CD4-positive, alpha-beta T cell treated with Interferon alpha-2 for 1 hour (primary cell): ENCODE measurements at regions not wholly inside any gene's neighbourhood (a gene's known extent, or its start where the extent isn't known, plus 50 kb on each side); places are given as distances from the start of the nearest gene placed in this dataset.

Experiments used
- DNase-seq, 2 donors: peaks; one replicate each; pipeline ENCODE4 v3.0.0-alpha.2; 2020 to 2022

DNA sequence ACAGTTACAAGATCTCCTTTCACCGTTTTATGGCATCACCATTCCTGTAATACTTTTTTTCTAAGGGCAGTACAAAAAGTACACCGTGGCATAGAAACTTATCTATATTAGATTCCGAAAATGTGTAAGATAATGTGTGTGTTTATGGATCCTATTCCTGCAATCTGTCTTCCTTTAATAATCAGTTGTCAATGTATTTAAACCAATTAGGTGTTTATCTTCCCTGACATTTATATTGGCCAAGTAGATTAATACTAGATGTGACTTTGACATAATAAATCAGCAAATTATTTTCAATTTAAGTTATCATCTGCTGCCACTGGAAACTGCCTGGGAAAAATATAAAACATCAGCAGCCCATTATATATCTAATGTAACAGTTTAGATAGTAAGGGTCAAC lies 770.3 kb upstream of the ADGRL2 start:
- no peak for DNase-seq

DNA sequence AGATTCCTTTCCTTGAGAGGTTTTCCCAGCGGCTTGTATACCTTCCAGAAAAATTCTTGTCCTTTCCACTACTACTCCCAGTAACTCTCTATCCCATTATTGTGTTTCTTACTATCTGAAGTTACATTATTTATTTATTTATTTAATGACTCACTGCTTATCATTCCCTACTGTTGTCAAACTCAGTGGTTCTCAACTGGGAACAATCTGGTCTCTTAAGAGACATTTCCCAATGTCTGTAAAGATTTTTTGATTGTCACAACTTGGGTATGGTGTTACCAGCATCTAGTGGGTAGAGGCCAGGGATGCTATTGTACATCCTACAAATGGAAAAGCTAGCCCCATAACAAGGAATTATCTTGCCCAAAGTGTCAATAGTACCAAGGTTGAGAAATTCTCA lies 771.5 kb upstream of the ADGRL2 start:
- DNase-seq = no peak

DNA sequence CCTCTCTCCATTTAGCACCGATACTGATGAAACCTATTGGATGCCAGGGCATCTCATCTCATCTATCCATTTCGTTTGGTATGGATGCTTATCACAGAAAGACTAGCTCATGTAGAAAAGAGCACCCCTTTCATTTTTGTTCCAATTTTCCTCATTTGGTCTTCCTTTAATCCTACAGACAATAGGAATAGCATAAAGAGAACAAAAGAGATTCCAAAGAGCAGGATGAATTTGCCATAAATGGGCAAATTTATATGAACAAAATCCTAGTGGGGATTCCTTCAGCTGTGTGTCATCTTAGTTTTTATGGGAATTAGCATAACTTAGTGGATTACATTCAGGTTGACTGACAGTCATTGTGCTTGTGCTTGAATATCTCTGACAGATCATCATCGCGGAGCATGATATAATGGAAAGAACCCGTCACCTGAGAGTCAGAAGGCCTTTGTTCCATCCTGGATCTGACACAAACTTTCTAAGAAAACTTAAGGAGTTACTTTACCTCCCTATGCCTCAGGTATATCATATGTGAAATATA lies 777.5 kb upstream of the ADGRL2 start:
- no peak for DNase-seq

DNA sequence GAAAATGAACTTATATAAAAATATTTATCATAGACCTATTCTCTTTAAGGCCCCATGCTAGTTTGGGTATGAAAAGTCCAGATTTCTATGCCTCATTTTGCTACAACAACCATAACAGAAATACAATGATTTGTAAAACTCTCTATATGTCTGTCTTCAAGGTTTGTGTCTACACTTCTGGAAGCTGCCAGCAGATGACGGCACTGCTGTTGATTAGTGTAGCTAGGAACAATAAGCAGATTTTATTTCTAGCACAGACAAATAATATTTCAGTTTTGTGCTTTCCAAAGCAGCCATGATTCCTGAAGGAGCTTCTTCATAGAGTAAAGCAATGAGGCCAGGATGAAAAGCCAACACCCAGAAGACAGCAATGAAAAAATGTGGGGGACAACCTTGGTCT lies 779.6 kb upstream of the ADGRL2 start:
- no peak for DNase-seq

DNA sequence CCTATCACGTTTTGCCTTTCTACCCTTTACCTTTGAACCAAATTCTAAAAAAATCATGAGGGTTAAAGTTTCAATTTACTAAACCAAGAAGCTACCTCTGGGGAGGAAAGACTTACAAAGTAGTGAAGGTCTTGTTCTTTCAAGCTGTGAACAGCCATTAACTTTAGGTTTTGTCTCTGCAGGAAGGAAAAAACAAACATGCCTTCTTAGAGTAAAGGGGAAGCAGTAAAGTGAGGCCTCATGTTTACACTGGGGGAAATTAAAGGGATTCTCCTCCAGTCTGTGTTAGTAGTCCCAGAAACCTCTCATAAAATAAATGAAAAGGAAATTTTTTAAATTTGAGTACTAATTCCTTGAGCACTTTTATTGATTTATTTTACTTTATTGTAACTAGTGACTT lies 780.2 kb upstream of the ADGRL2 start:
- DNase-seq = no peak

GRCh38 chr1:81010126-81010525 lies 790.6 kb upstream of the ADGRL2 start:
- no peak for DNase-seq

DNA sequence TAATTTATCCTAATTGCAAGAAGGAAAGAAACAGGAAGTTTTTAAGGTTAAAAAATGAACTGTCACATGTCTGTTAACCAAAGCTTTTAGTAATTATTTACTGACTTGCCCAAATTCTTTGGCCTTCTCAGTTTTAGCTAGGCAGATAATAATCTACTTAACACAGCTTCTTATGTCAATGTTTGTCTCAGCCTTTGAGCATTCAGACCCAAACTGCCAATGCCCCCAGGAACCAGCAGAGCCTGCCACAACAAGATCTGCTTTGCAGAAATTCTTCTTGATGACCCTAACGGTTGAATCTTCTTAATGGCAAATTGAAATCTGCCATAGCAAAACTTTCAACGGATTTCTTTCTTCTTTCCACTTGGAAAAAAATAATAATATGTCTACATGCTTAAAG lies 792.4 kb upstream of the ADGRL2 start:
- DNase-seq = no peak

DNA sequence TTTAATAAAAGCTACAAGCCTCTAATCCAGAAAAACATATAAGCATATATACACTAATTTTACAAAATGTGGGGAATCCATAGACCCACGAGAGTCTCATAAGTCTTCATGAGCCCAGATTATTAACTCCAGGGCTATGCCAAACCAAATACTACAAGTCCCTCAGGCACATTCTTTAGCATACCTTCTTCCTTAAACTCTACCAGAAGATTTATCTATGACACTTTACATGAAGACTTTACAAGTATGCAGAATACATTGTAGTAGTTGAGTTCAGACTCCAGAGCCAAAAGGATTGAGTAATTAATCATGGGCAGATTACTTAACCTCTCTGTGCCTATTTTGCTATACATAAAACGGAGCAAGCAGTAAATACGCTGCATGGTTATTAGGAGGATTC lies 793.7 kb upstream of the ADGRL2 start:
- no peak for DNase-seq

- DNase-seq = no peak
Measured at GRCh38 chr1:81006502-81006901, 794.2 kb upstream of the ADGRL2 start.

GRCh38 chr1:81004011-81004410 lies 796.7 kb upstream of the ADGRL2 start:
- no peak for DNase-seq

GRCh38 chr1:80994934-80995333 lies 805.8 kb upstream of the ADGRL2 start:
- no peak for DNase-seq

DNA sequence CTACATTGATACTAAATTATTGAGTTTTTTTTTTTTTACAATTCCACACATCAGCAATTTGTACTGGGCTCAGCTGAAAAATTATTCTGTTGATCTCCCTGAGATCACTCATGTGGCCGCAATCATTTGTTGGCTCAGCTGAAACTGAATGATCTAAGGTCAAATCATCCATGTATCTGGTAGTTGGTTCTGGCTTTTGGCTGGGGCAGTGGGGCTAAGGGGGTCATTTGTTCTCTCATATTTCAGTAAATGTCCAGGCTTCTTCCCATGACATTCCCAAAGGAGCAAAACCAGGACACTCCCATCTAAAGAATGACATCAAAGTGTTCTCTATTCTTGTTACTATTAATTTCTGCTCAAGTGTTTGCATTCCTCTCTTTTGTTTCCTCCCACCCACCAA lies 806.7 kb upstream of the ADGRL2 start:
- no peak for DNase-seq

DNA sequence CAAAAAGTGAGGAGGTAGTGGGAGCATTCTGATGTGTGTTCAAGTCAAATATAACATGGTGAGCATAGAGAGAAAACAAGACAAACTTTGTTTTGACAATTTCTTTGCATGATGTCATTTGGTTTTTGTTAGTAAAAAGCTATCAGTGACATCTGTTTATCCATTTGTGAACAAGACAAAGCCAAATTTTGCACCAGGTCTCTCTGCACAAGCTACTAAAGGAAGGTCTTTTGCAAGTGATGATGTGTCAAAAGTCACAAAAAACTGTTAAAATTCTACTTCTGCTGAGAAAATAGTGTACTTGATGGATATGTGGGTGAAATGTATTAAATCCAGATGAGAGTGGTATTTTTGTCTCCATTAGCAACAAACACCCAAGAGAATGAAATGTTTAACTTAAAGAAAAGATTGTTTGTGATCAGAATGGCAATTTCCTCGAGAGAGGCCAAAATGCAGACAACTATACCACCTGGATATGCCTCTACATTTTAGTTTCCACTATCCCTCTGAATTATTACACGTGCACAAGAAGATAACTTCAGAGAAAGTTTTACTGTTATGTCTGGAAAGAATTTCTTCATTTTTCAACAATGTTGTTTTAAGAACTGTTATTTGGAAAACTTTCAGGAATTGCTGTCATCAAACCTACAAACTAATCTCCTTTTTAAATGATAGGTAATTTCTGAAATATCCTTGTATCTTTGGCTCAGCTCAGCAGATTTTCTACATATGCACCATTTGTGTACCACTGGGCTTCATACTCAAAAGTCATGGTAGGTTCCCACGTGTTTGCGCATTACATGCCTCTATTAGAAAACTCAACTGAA lies 807.4 kb upstream of the ADGRL2 start:
- DNase-seq = no peak

DNA sequence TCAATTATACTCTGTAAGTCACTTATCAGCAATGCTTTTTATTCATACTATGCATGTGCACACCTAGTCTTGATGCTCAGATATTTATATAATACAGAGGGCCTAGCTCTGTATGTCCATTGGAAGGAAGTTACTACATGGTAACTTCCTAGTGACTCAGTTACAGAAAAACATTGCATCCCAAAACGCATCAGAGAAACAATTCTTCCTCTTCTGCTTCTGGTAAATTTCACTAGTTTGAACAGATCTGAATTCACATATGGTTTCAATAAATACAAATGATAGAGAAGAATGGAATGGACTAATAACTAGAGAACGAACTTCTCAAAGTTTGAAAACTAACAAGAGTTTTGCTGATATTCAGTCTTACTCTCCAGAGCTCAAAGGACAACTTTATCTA lies 811.3 kb upstream of the ADGRL2 start:
- no peak for DNase-seq

DNA sequence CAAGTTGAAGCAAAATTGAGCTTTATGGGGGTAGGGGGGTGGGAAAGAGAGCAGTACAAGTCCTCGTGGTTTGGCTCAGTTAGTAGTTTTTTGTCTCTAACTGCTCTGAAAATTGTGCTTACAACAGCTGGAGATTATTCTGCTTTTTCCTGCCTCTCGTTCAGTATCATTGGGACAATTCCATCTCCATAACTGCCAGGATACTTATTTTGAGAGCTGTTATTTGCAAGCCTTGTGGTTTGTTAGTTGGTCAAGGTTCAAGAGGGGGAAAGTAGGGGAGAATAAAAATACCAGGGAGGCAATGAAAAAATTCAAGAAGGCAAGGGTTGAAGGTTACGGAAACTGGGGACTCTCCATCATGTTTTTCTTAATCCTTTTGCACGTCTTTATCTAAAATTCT lies 811.8 kb upstream of the ADGRL2 start:
- no peak for DNase-seq

GRCh38 chr1:80987824-80988223 lies 812.9 kb upstream of the ADGRL2 start:
- no peak for DNase-seq

DNA sequence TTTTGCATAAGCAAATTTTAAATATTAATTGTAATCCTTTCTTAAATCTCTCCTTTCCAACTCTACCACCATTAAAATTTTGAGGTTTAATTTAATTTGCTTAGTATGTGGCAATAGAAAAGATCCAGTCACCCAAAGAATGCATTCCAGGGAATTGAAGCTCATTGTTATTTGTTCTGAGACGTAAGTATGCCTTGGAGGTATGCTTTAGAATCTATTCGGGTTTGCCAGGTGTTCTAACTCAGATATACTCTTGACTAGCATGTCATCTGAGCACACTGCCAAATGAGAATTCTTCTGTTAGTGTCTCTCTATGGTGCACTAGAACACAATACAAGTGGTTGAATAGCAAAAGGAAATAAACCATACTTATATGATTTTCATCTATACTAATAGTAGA lies 813.6 kb upstream of the ADGRL2 start:
- DNase-seq = no peak

GRCh38 chr1:80982831-80983230 lies 817.9 kb upstream of the ADGRL2 start:
- DNase-seq = no peak

DNA sequence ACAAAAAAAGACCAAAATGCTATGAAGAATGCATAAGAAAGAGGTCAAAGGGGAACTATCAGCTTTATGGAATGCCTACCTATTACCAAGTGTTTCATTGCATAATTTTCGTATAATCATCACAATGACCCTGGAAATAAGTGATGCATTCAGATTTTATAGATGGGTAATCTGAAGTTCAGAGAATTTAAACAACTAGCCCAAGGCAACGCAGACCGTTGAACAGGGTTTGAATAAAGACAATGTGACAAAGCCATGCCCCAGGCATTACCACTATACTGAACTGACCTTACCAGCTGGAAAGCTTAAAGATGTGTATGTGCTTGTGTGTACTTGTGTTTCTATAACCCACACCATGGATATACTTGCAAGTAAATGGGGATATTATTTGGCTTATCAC lies 827.6 kb upstream of the ADGRL2 start:
- no peak for DNase-seq

DNA sequence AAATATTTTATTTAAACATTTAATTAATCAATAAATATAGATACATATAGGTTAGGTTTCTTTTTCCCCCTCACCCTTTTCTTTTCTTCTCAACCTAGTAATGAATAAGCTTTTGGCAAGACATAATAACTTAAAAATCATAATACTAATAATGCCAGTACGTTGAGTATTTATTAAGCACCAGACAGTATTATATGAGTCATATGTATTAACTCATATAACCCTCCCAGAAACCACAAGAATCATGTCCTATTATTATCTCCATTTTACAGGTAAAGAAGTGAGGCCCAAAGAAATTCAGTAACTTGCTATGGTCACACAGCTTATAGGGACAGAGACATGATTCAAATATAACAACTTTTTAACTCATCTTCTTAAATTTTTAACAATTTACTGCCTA lies 834.5 kb upstream of the ADGRL2 start:
- DNase-seq = no peak

GRCh38 chr1:80962564-80962963 lies 838.2 kb upstream of the ADGRL2 start:
- no peak for DNase-seq

GRCh38 chr1:80961464-80962190 lies 839.1 kb upstream of the ADGRL2 start:
- DNase-seq = no peak

- no peak for DNase-seq
Measured at GRCh38 chr1:80933346-80933745, 867.4 kb upstream of the ADGRL2 start.

DNA sequence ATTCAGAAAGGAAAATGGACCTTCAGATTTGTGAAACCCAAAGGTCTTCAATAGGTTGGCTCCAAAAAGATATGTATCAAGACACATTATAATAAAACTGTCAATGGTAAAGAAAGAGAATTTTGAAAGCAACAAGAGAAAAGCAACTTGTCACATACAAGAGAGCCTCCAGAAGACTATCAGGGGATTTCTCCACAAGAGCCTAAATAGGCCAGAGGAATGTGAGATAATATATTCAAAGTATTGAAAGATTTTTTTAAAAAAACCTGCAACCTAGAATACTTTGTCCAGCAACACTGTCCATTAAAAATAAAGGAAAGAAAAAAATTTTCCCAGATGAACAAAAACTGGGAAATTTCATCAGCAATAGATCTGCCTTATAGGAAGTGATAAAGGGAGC lies 869.6 kb upstream of the ADGRL2 start:
- DNase-seq = no peak
